Memory B cell (primary cell): ENCODE measurements at regions not wholly inside any gene's neighbourhood (a gene's known extent, or its start where the extent isn't known, plus 50 kb on each side); places are given as distances from the start of the nearest gene placed in this dataset.

Experiments used
- ATAC-seq: fragments of 150-1000 bp; cut with Tn5 transposase; 2 replicates; pipeline ENCODE4 v1.10.0; 2021; ENCODE audit warnings: low read depth, mild to moderate bottlenecking, moderate library complexity
- DNase-seq, 2 donors: peaks; one replicate each; pipeline ENCODE4 v3.0.0; 2022; ENCODE audit warnings: low spot score in 2 of 2
- H3K27ac Mint-ChIP-seq: one replicate; pipeline ENCODE4 v1.8.0; 2022; ENCODE audit warnings: mild to moderate bottlenecking, moderate library complexity, mixed read lengths
- H3K27me3 Mint-ChIP-seq: one replicate; pipeline ENCODE4 v1.8.0; 2022; ENCODE audit warnings: mixed read lengths
- H3K36me3 Mint-ChIP-seq: one replicate; pipeline ENCODE4 v1.8.0; 2022; ENCODE audit warnings: mild to moderate bottlenecking, mixed read lengths
- H3K4me1 Mint-ChIP-seq: one replicate; pipeline ENCODE4 v1.8.0; 2022; ENCODE audit warnings: mixed read lengths
- H3K4me3 Mint-ChIP-seq: one replicate; pipeline ENCODE4 v1.8.0; 2022; ENCODE audit warnings: mild to moderate bottlenecking, moderate library complexity, mixed read lengths
- H3K9me3 Mint-ChIP-seq: one replicate; pipeline ENCODE4 v1.8.0; 2022; ENCODE audit warnings: mixed read lengths

DNA sequence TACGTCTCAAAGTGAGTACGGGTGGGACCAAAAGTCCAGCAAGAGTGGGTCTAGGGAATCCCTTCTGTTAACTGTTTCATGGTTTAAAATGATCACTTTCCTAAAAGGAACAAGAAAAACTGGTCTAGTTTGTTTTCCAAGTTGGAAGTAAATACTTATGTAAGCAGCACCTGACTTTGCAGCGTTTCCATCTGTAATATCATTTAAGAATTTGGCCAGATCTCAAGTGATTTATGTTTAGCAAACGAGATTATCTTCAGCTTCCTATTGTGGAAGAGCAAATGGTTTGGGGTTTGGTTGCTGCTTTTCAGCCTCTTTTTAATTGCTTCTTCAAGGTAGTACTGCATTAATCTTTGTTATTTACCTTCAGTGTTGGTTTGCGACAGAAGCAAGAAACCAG lies 50.4 kb downstream of the FHIP1A start:
- no peak for DNase-seq
- no peak overlapping the region for H3K27ac Mint-ChIP-seq

DNA sequence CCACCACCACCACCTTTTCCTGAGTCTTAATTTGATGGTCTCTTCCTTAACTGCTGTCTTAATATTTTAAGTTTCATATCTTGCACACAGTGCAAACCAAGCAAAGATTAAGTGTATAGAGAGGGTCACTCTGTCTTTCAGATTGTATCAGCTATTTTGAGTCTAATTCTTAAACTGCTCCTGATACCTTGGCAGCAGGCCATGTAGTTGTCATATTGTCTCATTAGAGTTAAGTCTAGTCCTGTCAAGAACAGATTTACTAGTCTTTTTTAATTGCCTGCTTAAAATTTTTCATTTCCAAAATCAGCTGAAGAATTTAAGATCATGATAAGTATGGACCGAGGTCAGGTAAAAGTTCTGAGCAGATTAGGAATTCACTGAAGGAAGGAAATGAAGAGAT lies 51.5 kb downstream of the FHIP1A start:
- Mint-ChIP-seq H3K36me3 (no peaks in the 10 kb centered on the region), H3K4me1 (no peaks in the 10 kb centered on the region), H3K27me3 (peaks cover 5% of the 10 kb centered on the region), H3K27ac (no peak overlapping the region), H3K4me3 (no peak overlapping the region), H3K9me3 (no peaks in the 10 kb centered on the region)
- DNase-seq (no peak), ATAC-seq (no peak)

More for the DNA sequence above, 50.4 kb downstream of the FHIP1A start:
- Mint-ChIP-seq H3K27me3 (peaks cover 3% of the 10 kb centered on the region), H3K9me3 (no peaks in the 10 kb centered on the region), H3K4me1 (no peaks in the 10 kb centered on the region), H3K36me3 (no peaks in the 10 kb centered on the region), H3K4me3 (no peak overlapping the region)
- no peak for ATAC-seq

DNA sequence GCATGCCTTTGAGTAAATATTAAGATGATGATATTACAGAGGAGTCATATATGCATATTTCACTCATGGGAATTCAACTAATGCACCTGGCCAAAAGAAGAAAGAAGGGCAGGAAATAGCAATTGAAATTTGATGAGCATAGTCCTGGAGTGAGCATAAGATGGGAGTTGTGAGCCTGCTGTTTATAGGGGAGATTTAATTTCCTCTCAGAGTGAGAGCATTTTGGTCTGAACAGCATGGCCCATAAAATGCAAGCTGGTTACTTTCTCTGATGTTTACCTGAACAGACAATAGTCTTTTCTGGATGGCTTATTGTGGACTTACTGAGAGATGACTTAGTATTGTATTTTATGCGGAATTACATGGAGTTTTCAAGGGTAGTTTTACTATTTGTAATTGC lies 53.6 kb downstream of the FHIP1A start:
- no peak overlapping the region for H3K27ac Mint-ChIP-seq
- H3K27me3 Mint-ChIP-seq = peaks cover 8% of the 10 kb centered on the region
- no peak overlapping the region for H3K4me3 Mint-ChIP-seq
- no peaks in the 10 kb centered on the region for H3K4me1 Mint-ChIP-seq
- ATAC-seq (no peak), DNase-seq (no peak)
- H3K36me3 Mint-ChIP-seq = no peaks in the 10 kb centered on the region
- peaks cover 3% of the 10 kb centered on the region for H3K9me3 Mint-ChIP-seq

DNA sequence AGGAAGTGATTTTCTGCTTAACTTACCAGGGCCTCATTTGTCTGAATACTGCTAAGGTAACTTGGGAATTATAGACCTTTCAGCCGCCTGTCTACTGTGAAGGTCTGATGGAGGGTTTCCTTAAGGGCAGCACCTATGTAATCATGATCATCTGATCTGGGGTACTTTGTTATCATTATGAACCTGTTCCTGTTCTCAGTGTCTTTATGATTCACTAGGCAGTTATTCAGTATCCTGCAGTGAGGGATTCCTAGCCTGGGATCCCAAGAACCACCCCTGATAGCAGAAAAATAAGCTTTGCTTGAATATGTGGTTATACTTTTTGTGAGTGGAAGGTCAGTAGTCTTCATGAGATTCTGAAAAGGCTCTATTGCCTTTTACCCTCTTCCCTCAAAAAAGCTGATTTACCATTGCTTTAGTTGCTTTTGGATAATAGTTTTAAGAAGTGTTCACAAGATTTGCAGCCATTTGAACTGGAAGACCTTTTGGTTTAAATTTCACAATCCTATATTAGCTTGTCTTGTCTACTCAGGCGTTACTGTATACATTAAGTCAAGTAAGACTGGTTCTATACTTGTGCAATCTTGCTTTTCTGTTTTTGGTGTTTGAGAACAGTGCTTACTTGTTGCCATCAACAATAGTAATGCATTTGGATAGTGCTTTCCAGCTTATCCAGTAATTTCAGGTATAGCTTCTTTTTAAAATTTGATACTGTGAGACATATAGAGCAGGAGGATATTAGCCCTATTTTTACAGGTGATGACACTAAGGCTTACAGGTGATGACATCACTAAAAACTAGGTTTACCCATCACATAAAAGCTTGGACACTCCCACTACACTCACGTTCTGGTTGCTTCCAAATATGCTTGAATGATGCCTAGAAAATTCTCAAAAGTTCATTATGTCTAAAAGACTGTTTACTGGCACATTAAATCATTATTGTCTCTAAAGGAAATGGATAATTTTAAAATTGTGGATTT lies 60.0 kb downstream of the FHIP1A start:
- H3K36me3 Mint-ChIP-seq = no peaks in the 10 kb centered on the region
- H3K4me3 Mint-ChIP-seq = no peak overlapping the region
- no peak overlapping the region for H3K27ac Mint-ChIP-seq
- DNase-seq (no peak), ATAC-seq (no peak)
- no peaks in the 10 kb centered on the region for H3K4me1 Mint-ChIP-seq
- peaks cover 6% of the 10 kb centered on the region for H3K27me3 Mint-ChIP-seq
- peaks cover 3% of the 10 kb centered on the region for H3K9me3 Mint-ChIP-seq

DNA sequence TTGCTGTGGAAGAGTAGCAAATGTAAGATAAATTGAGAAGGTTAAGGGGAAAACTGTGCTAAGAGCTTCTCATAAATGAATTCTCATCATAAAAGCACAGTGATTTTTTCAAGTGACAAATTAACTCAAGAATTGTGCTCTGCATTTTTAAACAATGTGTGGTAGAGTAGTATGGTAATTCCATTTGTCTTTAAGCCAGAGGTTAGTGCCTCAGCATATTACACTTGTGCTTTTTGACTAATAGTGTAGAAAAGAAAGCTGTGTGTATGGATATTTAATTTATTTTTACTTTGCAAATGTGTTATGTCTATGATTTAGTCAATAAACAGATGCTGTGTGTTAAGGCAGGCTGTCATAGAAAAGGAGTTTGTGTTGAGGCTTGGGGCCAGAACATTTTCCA lies 61.0 kb downstream of the FHIP1A start:
- DNase-seq = no peak
- peaks cover 3% of the 10 kb centered on the region for H3K9me3 Mint-ChIP-seq
- no peak overlapping the region for H3K4me3 Mint-ChIP-seq
- no peaks in the 10 kb centered on the region for H3K36me3 Mint-ChIP-seq
- H3K4me1 Mint-ChIP-seq = no peaks in the 10 kb centered on the region
- H3K27me3 Mint-ChIP-seq = peaks cover 5% of the 10 kb centered on the region
- no peak for ATAC-seq
- H3K27ac Mint-ChIP-seq = no peak overlapping the region

DNA sequence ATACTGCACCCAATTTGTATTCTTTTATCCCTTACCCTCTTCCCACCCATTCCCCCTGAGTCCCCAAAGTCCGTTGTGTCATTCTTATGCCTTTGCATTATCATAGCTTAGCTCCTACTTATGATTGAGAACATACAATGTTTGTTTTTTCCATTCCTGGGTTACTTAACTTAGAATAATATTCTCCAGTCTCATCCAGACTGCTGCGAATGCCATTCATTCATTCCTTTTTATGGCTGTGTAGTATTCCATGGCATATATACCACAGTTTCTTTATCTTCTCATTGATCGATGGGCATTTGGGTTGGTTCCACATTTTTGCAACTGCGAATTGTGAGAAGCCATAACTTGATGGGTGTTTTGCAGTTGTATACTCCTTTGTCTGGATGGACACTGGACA lies 62.8 kb downstream of the FHIP1A start:
- Mint-ChIP-seq H3K27me3 (peaks cover 8% of the 10 kb centered on the region), H3K9me3 (peaks cover 3% of the 10 kb centered on the region), H3K4me1 (no peaks in the 10 kb centered on the region), H3K36me3 (no peaks in the 10 kb centered on the region), H3K4me3 (no peak overlapping the region), H3K27ac (no peak overlapping the region)
- DNase-seq (no peak), ATAC-seq (no peak)

DNA sequence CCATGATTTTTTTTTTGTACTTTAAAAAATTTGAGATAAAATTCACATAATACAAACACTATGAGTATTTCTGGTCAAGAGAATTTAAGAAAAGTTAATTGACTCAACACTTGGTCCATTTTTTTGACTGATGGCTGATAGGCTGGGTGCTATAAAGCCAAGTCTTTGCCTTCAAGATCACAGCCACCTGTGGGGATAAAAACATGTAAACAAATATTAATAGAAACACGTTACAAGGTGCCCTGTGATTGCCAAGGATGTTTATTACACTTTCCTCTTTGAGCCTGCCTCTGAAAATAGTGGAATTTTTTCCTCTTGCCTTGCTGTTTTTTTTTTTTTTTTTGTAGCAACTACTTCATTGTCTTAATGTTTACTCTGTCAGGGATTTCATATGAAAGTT lies 63.3 kb downstream of the FHIP1A start:
- Mint-ChIP-seq H3K27ac (no peak overlapping the region), H3K4me1 (no peaks in the 10 kb centered on the region), H3K4me3 (no peak overlapping the region), H3K36me3 (no peaks in the 10 kb centered on the region), H3K27me3 (peaks cover 8% of the 10 kb centered on the region), H3K9me3 (peaks cover 3% of the 10 kb centered on the region)
- ATAC-seq (no peak), DNase-seq (no peak)

DNA sequence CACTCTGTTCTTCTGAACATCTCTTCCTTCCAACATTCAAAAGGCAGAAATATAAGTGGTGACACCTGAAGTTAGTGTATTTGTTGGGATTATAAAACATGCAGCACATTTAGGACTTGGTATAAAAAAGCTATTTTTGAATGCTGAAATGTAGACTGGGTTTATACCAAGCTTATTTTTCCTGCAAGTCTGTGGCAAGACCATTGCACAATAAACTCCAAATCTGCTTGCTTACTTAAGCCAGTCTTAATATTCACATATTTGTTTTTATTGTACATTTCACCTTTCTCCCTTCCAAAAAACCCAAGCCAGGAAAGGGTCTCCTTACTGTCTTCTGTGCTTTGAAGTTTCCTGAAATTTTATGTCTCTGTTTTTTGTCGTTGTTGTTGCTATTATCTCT lies 63.7 kb downstream of the FHIP1A start:
- no peaks in the 10 kb centered on the region for H3K4me1 Mint-ChIP-seq
- H3K9me3 Mint-ChIP-seq = no peaks in the 10 kb centered on the region
- H3K36me3 Mint-ChIP-seq = no peaks in the 10 kb centered on the region
- no peak for ATAC-seq
- peaks cover 4% of the 10 kb centered on the region for H3K27me3 Mint-ChIP-seq
- no peak overlapping the region for H3K27ac Mint-ChIP-seq
- no peak for DNase-seq
- no peak overlapping the region for H3K4me3 Mint-ChIP-seq

DNA sequence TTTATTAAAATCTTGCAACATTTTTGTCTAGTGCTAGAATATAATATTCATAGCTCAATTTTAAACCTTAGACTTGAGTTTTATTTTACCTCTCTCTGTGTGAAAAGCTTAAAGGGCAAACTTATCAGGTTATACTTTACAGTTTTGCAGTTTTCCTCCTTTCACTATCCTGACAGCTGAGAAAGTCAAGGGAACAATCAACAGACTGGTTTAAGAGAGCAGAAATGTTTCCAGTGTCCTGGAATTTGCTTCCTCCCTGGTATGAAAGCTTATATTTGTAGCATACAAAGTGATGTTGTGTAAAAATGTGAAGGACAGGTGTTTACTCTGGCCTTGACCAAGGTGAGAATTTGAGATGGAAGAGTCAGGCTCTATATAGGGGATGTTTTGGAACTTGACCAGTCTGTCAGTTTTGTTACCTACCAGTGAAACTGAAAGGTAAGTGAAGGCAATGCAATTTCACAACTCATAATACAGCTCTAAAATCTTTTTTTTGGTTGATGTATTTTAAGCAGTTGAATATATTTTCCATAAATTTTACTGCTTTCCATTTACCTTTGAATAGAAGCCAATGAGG lies 64.6 kb downstream of the FHIP1A start:
- Mint-ChIP-seq H3K9me3 (no peaks in the 10 kb centered on the region), H3K36me3 (no peaks in the 10 kb centered on the region), H3K4me1 (no peaks in the 10 kb centered on the region), H3K4me3 (no peak overlapping the region), H3K27me3 (peaks cover 4% of the 10 kb centered on the region), H3K27ac (no peak overlapping the region)
- ATAC-seq (no peak), DNase-seq (no peak)

DNA sequence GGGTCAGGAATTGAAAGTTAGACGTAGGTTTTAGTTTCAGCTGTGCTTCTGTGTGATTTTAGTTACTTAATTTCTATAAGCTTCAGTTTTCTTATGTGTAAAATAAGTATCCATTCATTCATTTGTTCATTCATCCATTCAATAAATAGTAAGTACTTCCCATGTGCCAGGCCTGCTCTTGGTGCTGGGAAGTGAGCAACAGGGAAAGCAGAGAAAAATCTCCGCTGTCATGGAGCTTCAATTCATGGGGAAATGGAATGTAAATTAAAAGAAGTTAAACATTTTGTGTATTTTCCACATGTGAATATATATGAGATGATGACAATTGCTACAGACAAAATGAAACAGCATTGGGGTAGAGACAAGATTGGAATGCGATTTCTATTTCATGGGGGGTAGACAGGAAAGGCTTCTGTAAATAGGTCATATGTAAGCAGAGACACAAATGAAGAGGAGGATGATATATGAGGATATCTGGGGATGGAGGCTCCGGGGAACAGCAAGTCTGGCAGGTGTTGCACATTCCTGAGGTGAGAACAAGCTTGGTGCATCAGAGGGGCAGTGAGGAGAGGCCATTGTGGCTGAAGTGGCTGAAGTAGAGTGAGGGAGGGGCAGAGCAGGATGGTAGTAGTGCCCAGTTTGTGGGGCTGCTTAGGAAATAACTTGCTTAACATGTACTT lies 66.2 kb downstream of the FHIP1A start:
- Mint-ChIP-seq H3K36me3 (no peaks in the 10 kb centered on the region), H3K9me3 (no peaks in the 10 kb centered on the region), H3K4me1 (no peaks in the 10 kb centered on the region), H3K27me3 (peaks cover 4% of the 10 kb centered on the region), H3K4me3 (no peak overlapping the region), H3K27ac (no peak overlapping the region)
- no peak for DNase-seq
- ATAC-seq = no peak

DNA sequence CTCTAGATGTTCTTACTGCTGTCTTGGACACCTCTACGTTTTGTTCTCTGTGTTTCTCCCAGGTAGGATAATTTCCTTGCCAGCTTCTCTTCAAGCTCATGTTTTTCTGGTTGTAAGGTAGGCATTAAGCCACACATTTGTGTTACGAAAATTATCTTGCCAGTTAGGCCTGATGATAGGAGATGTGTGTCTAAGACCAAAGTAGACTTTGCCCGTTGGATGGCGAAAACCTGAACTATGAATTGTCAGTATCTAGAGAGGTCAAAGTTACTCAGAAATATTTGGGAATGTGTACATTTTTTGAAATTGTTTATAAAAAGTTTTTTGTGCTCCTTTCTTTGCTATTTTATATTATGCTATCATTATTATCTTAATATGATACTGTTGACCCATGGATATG lies 72.8 kb downstream of the FHIP1A start:
- no peak overlapping the region for H3K27ac Mint-ChIP-seq
- H3K4me3 Mint-ChIP-seq = no peak overlapping the region
- DNase-seq (no peak), ATAC-seq (no peak)
- H3K9me3 Mint-ChIP-seq = no peaks in the 10 kb centered on the region
- H3K27me3 Mint-ChIP-seq = peaks cover 5% of the 10 kb centered on the region
- no peaks in the 10 kb centered on the region for H3K4me1 Mint-ChIP-seq
- H3K36me3 Mint-ChIP-seq = no peaks in the 10 kb centered on the region

DNA sequence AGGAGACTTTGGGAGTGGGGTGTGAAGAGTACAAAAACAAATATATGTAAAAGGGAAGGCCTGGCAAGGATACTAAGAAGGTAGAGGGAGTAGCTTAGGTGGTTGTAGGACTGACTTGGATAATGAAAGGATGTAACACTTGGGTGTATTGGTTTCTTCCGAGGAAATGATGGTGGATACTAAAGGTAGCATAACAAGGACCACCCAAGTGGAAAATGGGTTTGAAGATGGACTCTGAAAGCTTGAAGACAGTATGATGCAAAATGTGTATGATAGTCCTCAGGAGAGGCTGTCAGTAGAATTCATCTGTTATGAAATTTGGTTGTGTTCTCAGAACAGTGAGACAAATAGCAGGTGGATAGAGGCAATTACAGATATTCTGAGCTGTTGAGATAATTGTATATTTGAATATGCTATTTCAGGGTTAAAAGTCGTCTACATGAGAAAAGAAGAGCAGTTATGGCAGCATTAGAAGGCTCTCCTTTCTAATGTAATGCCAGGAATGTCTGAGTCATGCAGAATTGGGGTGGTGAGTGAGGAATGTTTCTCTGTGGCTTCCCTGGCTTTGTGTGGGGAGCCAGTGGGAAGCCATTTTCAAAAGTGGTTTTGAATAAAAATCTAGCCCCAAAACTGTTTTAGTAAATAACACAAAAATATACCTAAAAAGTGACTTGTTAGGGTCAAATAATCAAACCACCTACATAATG lies 75.6 kb downstream of the FHIP1A start:
- no peaks in the 10 kb centered on the region for H3K36me3 Mint-ChIP-seq
- no peaks in the 10 kb centered on the region for H3K9me3 Mint-ChIP-seq
- no peak overlapping the region for H3K27ac Mint-ChIP-seq
- no peak for ATAC-seq
- H3K4me1 Mint-ChIP-seq = no peaks in the 10 kb centered on the region
- no peak for DNase-seq
- no peak overlapping the region for H3K4me3 Mint-ChIP-seq
- H3K27me3 Mint-ChIP-seq = peaks cover 9% of the 10 kb centered on the region

DNA sequence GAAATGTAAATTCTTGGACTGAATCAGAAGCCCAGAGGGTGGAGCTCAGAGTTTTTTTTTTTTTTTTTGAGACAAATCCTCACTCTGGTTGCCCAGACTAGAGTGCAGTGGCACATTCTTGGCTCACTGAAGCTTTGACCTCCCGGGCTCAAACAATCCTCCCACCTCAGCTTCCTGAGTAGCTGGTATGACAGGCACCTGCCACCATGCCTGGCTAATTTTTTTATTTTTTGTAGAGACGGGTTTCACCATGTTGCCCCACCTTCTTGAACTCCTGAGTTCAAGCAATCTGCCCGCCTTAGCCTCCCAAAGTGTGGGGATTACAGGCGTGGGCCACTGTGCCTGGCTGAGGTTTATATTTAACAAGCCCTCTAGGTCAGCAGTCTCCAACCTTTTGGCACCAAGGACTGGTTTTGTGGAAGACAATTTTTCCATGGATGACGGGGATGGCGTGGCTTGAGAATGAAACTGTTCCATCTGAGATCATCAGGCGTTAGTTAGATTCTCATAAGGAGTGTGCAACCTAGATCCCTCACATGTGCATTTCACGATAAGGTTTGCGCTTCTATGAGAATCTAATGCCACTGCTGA lies 76.7 kb downstream of the FHIP1A start:
- Mint-ChIP-seq H3K27ac (no peak overlapping the region), H3K36me3 (no peaks in the 10 kb centered on the region), H3K9me3 (peaks cover 1% of the 10 kb centered on the region), H3K4me3 (no peak overlapping the region), H3K4me1 (no peaks in the 10 kb centered on the region), H3K27me3 (peaks cover 9% of the 10 kb centered on the region)
- no peak for DNase-seq
- no peak for ATAC-seq
